SK-N-MC (cell line): ENCODE measurements at regions not wholly inside any gene's neighbourhood (a gene's known extent, or its start where the extent isn't known, plus 50 kb on each side); places are given as distances from the start of the nearest gene placed in this dataset.

Source experiments
- DNase-seq: peaks from one replicate; pipeline ENCODE4 v3.0.0-alpha.2; 2011; ENCODE audit warnings: low read depth, low spot score
- H3K27ac ChIP-seq: fragments of 200-600 bp; sonication (generic); 2 replicates; pipeline ENCODE4 v1.5.1; 2016; ENCODE audit warnings: mixed run types
- H3K36me3 ChIP-seq: fragments of 200-600 bp; sonication (generic); 2 replicates; pipeline ENCODE4 v1.6.1; 2017; ENCODE audit warnings: antibody characterized with exemption, low read length, mixed read lengths; ENCODE audit not compliant: insufficient read depth
- H3K4me3 ChIP-seq: fragments of 200-600 bp; sonication (generic); 2 replicates; pipeline ENCODE4 v1.5.1; 2016
- H3K9ac ChIP-seq: fragments of 200-600 bp; sonication (generic); 2 replicates; pipeline ENCODE4 v1.8.0; 2017; ENCODE audit warnings: mixed run types, mixed read lengths; ENCODE audit not compliant: insufficient read length
- H3K9me3 ChIP-seq: fragments of 200-600 bp; sonication (generic); 2 replicates; pipeline ENCODE4 v1.6.1; 2017; ENCODE audit warnings: low read depth, mild to moderate bottlenecking, antibody characterized with exemption, low read length, moderate library complexity, mixed read lengths
- EZH2 ChIP-seq: fragments of 200-600 bp; sonication (generic); IDR thresholded peaks from one replicate; pipeline ENCODE4 v1.6.1; 2017; ENCODE audit warnings: antibody characterized with exemption
- FOXP2 ChIP-seq: optimal IDR thresholded peaks from 2 replicates; pipeline ENCODE3; 2011; ENCODE audit warnings: mild to moderate bottlenecking, moderate library complexity; ENCODE audit not compliant: insufficient read depth; ENCODE audit errors: extremely low read length, control extremely low read depth
- POLR2AphosphoS5 ChIP-seq: IDR thresholded peaks from 2 replicates; pipeline ENCODE4 v1.6.1; 2012; ENCODE audit warnings: mild to moderate bottlenecking, low read depth, low read length, borderline replicate concordance

GRCh38 chr1:184219414-184219813 lies 167.4 kb upstream of the C1orf21 start:
- Histone ChIP-seq H3K9ac (no peak overlapping the region), H3K27ac (no peak overlapping the region), H3K36me3 (no peaks in the 10 kb centered on the region), H3K9me3 (no peaks in the 10 kb centered on the region), H3K4me3 (no peak overlapping the region)
- no peak for DNase-seq
- TF ChIP-seq FOXP2 (no peak), EZH2 (no peak), POLR2AphosphoS5 (no peak)

DNA sequence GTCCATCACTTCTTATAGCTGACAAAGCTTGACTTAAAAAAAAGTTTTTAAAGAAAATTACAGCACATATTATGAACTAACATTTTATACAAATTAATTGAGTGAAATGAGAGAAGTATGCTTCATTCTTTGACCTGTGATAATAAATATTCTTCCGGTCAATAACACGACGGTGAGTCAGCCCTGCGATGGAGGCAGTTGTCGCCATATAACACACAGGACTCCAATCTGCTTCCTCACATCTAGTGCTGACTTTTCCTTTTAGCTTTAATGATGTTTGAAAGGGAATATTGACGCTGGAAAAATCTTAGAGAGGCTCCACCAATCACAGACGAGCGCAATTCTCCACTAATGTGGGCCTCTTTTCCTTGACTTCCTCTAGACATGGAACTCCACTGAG lies 166.9 kb upstream of the C1orf21 start:
- Histone ChIP-seq H3K36me3 (no peaks in the 10 kb centered on the region), H3K4me3 (no peak overlapping the region), H3K9ac (no peak overlapping the region), H3K27ac (no peak overlapping the region), H3K9me3 (no peaks in the 10 kb centered on the region)
- DNase-seq: no peak
- no peak for TF ChIP-seq EZH2
- no peak for TF ChIP-seq POLR2AphosphoS5
- no peak for TF ChIP-seq FOXP2

DNA sequence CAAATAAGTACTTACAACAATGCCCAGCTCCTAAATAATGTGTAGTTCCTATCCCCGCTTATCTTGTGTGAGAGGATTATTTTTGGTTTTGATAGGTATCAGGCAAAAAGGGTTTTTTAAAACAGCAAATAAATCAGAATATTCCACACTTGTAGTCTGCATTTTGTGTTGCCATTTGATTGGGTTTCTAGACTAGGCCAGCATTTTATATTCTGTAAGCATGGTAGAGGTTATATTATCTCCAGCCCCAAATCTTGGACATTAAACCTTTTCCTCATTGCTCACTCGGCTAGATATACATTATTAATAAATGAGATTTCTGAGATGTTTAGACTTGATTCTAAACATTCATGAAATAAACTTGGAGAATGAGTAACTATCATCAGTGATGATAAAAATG lies 165.7 kb upstream of the C1orf21 start:
- no peak for DNase-seq
- Histone ChIP-seq H3K9me3 (no peaks in the 10 kb centered on the region), H3K36me3 (no peaks in the 10 kb centered on the region), H3K4me3 (no peak overlapping the region), H3K9ac (no peak overlapping the region), H3K27ac (no peak overlapping the region)
- TF ChIP-seq FOXP2 (no peak), EZH2 (no peak), POLR2AphosphoS5 (no peak)

GRCh38 chr1:184222652-184223052 lies 164.2 kb upstream of the C1orf21 start:
- no peaks in the 10 kb centered on the region for H3K36me3 ChIP-seq
- DNase-seq: no peak
- no peak overlapping the region for H3K27ac ChIP-seq
- no peak overlapping the region for H3K9ac ChIP-seq
- H3K4me3 ChIP-seq: no peak overlapping the region
- no peaks in the 10 kb centered on the region for H3K9me3 ChIP-seq
- no peak for TF ChIP-seq EZH2

GRCh38 chr1:184223216-184223615 lies 163.6 kb upstream of the C1orf21 start:
- TF ChIP-seq FOXP2 (no peak), EZH2 (no peak), POLR2AphosphoS5 (no peak)
- Histone ChIP-seq H3K36me3 (no peaks in the 10 kb centered on the region), H3K9me3 (no peaks in the 10 kb centered on the region), H3K27ac (no peak overlapping the region), H3K9ac (no peak overlapping the region), H3K4me3 (no peak overlapping the region)
- DNase-seq: no peak

GRCh38 chr1:184225283-184226099 lies 161.3 kb upstream of the C1orf21 start:
- Histone ChIP-seq H3K36me3 (no peaks in the 10 kb centered on the region), H3K4me3 (no peak overlapping the region), H3K9me3 (no peaks in the 10 kb centered on the region), H3K27ac (no peak overlapping the region), H3K9ac (no peak overlapping the region)
- DNase-seq: no peak
- TF ChIP-seq EZH2 (no peak), FOXP2 (no peak), POLR2AphosphoS5 (no peak)

GRCh38 chr1:184226100-184226487 lies 160.7 kb upstream of the C1orf21 start:
- Histone ChIP-seq H3K4me3 (no peak overlapping the region), H3K36me3 (no peaks in the 10 kb centered on the region), H3K9me3 (no peaks in the 10 kb centered on the region), H3K9ac (no peak overlapping the region), H3K27ac (no peak overlapping the region)
- TF ChIP-seq EZH2 (no peak), POLR2AphosphoS5 (no peak), FOXP2 (no peak)
- no peak for DNase-seq

DNA sequence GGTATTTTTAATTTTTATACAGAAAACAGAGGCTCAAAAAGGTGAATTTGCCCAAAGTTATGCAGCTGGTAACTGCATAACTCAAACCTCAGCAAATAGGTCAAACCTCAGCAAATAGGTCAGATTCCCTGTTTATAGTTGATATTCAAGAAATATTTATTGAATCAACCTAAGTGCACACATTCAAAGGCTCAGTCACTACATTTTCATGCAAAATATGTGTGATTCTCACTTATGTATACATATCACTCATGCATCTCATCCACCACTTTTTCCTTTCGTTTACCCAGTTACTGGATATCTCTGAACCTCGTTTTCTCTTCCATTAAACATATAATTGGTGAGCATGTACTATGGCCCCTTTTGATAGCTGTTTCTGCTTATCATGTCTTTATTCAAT lies 158.3 kb upstream of the C1orf21 start:
- TF ChIP-seq FOXP2 (no peak), POLR2AphosphoS5 (no peak)
- H3K9me3 ChIP-seq: no peaks in the 10 kb centered on the region
- no peak for DNase-seq
- no peak overlapping the region for H3K4me3 ChIP-seq
- H3K36me3 ChIP-seq: no peaks in the 10 kb centered on the region
- no peak overlapping the region for H3K9ac ChIP-seq
- no peak overlapping the region for H3K27ac ChIP-seq

DNA sequence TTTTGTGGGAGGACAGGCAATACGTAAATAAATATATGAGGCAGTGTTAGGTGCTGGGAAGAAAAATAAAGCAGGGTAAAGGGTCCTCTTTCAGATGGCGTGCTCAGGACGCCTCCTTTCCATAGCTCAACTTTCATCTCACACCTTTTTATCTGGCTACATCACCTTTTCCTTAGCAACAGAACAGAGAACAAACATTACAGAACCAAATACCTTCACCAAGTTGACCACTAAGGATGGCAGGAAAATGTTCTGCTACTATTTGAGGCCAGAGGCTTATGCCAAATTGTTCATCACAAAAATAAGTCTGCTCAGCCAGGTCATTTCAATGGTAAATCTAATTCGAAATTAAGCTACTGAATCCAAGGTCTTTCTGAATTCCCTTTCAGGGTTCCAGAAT lies 149.2 kb upstream of the C1orf21 start:
- H3K4me3 ChIP-seq: no peak overlapping the region
- DNase-seq: no peak
- H3K27ac ChIP-seq: no peak overlapping the region
- no peaks in the 10 kb centered on the region for H3K9me3 ChIP-seq
- TF ChIP-seq FOXP2: no peak
- TF ChIP-seq EZH2: no peak
- no peak for TF ChIP-seq POLR2AphosphoS5
- H3K9ac ChIP-seq: no peak overlapping the region
- no peaks in the 10 kb centered on the region for H3K36me3 ChIP-seq
